GM12878 (cell line): ENCODE measurements at regions not wholly inside any gene's neighbourhood (a gene's known extent, or its start where the extent isn't known, plus 50 kb on each side); places are given as distances from the start of the nearest gene placed in this dataset.

Experiments
- ATAC-seq: fragments of 200-7000 bp; cut with Tn5 transposase; 3 replicates; pipeline ENCODE4 v1.9.1; 2020; ENCODE audit warnings: mild to moderate bottlenecking, moderate library complexity
- BruUV-seq: library from RNA; stranded (reverse); fragments of 400-500 nt; replicated peaks from 2 replicates; lab custom pipeline; 2021; lab: Mats Ljungman, UMichigan
- CTCF ChIA-PET: fragments of 300-600 bp; sonication (Branson Sonifier 250); formaldehyde crosslinking; extraction: SDS; loops from one replicate; lab custom pipeline; 2021; ENCODE audit warnings: inconsistent platforms; lab: Yijun Ruan, JAX
- POLR2A ChIA-PET: fragments of 350-600 bp; formaldehyde crosslinking; extraction: SDS; loops from one replicate; lab custom pipeline; 2021; ENCODE audit warnings: inconsistent platforms; lab: Charles Lee
- RAD21 ChIA-PET: fragments of 300-600 bp; sonication (Branson Sonifier 250); formaldehyde crosslinking; loops from one replicate; lab custom pipeline; 2023; ENCODE audit warnings: antibody characterized with exemption; ENCODE audit not compliant: unreplicated experiment; lab: Charles Lee
- SMC1A ChIA-PET: fragments of 300-600 bp; sonication (Branson Sonifier 250); formaldehyde crosslinking; loops from one replicate; lab custom pipeline; 2023; ENCODE audit not compliant: unreplicated experiment, uncharacterized antibody; lab: Charles Lee
- DNase-seq: peaks from one replicate; pipeline ENCODE4 v3.0.0-alpha.2; 2011; ENCODE audit warnings: low read depth, low spot score
- FAIRE-seq: peaks from 3 replicates; lab custom pipeline; 2011; peaks lifted over from hg19 to GRCh38; lab: Jason Lieb, UNC
- H2AFZ ChIP-seq: 2 replicates; pipeline ENCODE4 v1.6.0; 2011; ENCODE audit warnings: low read depth, low read length, control low read depth; ENCODE audit not compliant: control insufficient read depth
- H3K27ac ChIP-seq: 2 replicates; pipeline ENCODE4 v1.5.1; 2011; ENCODE audit warnings: control low read depth; ENCODE audit not compliant: control insufficient read depth, insufficient read depth
- H3K27me3 ChIP-seq, 2 experiments: replicated peaks in 1 of 2; 2 replicates each; pipeline versions ENCODE4 v1.6.0 to v1.6.1; 2011; ENCODE audit warnings: low read length in 1 of 2; ENCODE audit not compliant: control insufficient read depth in 2 of 2, insufficient read depth in 2 of 2
- H3K36me3 ChIP-seq, 2 experiments: 2 replicates each; pipeline ENCODE4 v1.5.1; 2011; ENCODE audit warnings: low read length in 1 of 2; ENCODE audit not compliant: control insufficient read depth in 2 of 2, insufficient read depth in 2 of 2
- H3K4me1 ChIP-seq: 2 replicates; pipeline ENCODE4 v1.6.1; 2011; ENCODE audit warnings: mild to moderate bottlenecking, low read length, moderate library complexity, mixed read lengths; ENCODE audit not compliant: control insufficient read depth, insufficient read depth
- H3K4me2 ChIP-seq: 2 replicates; pipeline ENCODE4 v1.6.0; 2011; ENCODE audit warnings: control low read depth; ENCODE audit not compliant: control insufficient read depth, insufficient read depth
- H3K4me3 ChIP-seq: fragments of 200-600 bp; sonication (generic); 2 replicates; pipeline ENCODE4 v1.5.1; 2016
- H3K79me2 ChIP-seq: 2 replicates; pipeline ENCODE4 v1.6.0; 2011; ENCODE audit warnings: low read length; ENCODE audit not compliant: control insufficient read depth, insufficient read depth
- H3K9ac ChIP-seq: 2 replicates; pipeline ENCODE4 v1.8.0; 2011; ENCODE audit warnings: low read length, control low read depth, mixed read lengths; ENCODE audit not compliant: control insufficient read depth, insufficient read depth
- H3K9me3 ChIP-seq: replicated peaks from 3 replicates; pipeline ENCODE4 v1.5.1; 2011; ENCODE audit warnings: mild to moderate bottlenecking, low read length; ENCODE audit not compliant: control insufficient read depth, insufficient read depth
- H4K20me1 ChIP-seq: 2 replicates; pipeline ENCODE4 v1.6.0; 2011; ENCODE audit not compliant: control insufficient read depth, insufficient read depth
- EED ChIP-seq: sonication (generic); IDR thresholded peaks from 2 replicates; pipeline ENCODE4 v1.6.1; 2016; ENCODE audit warnings: antibody characterized with exemption, low read depth
- ETV6 ChIP-seq, 2 experiments: fragments of 450-650 bp in 1 of 2; IDR thresholded peaks in 1 of 2; conservative IDR thresholded peaks in 1 of 2; 2 replicates each; pipeline ENCODE4 v1.6.1; 2014; ENCODE audit warnings: antibody characterized with exemption in 1 of 2, borderline replicate concordance in 1 of 2, low read depth in 1 of 2, mild to moderate bottlenecking in 1 of 2, moderate library complexity in 1 of 2
- RUNX3 ChIP-seq: IDR thresholded peaks from 2 replicates; pipeline ENCODE4 v1.6.1; 2012; ENCODE audit warnings: low read length, inconsistent platforms
- WGBS: methylation state at CpG from one replicate; pipeline ENCODE4 v1.1.6; 2016; ENCODE audit warnings: low lambda C conversion rate; ENCODE audit not compliant: insufficient replicate concordance, insufficient coverage; ENCODE audit errors: missing lambda C conversion rate; 5-methylcytosine and 5-hydroxymethylcytosine counted together
- in situ Hi-C: fragments of 300-500 bp; cut with MboI; formaldehyde crosslinking; loops from 9 replicates; pipeline ENCODE4 v1.14.3; 2018; ENCODE audit warnings: mixed read lengths
- intact Hi-C: fragments of 100-400 bp; cut with micrococcal nuclease; formaldehyde crosslinking; loops from one replicate; pipeline ENCODE4 v1.14.2; 2022; ENCODE audit not compliant: unreplicated experiment
- TF ChIP-seq, protein P1 (sequence below): fragments of 450-650 bp; IDR thresholded peaks from 2 replicates; pipeline ENCODE4 v1.6.1; 2017; ENCODE audit warnings: antibody characterized with exemption, mild to moderate bottlenecking, moderate library complexity
- TF ChIP-seq, protein P2 (sequence below): fragments of 450-650 bp; conservative IDR thresholded peaks from 2 replicates; pipeline ENCODE4 v1.6.1; 2017; ENCODE audit warnings: mild to moderate bottlenecking, moderate library complexity
- TF ChIP-seq, protein P3 (sequence below): fragments of 450-650 bp; IDR thresholded peaks from 2 replicates; pipeline ENCODE4 v1.6.1; 2016; ENCODE audit warnings: mild to moderate bottlenecking, moderate library complexity, borderline replicate concordance

DNA sequence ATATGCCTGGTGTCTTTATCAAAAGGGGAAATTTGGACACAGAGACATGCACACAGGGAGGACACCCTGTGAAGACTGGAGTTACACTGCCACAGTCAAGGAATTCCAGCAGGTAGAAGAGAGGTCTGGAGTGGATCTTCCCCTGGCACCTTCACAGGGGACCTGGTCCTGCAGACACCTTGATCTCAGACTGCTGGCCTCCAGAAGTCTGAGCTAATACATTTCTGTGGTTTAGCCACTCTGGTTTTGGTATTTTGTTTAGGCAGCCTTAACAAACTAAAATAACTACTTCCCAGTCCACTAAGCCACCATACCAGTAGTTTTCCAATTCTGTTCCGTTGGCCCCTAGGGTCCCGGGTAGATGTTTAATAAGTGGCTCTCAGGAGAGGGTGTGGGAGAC, 164.7 kb downstream of the SETD4 start:
- H3K27me3 ChIP-seq, result no peaks in the 10 kb centered on the region
- H3K9me3 ChIP-seq, result no peaks in the 10 kb centered on the region
- H3K27ac ChIP-seq, result no peak overlapping the region
- 6% methylated on average over 2 of the region's 2 CpGs for WGBS
- in situ Hi-C loops, result no loop called here
- no peak for FAIRE-seq
- peak; percentile 54 for ATAC-seq
- BruUV-seq, result no TSS peak
- peak; percentile 49 for TF ChIP-seq RUNX3
- TF ChIP-seq ETV6 (conservative IDR thresholded peaks at IDR 0.05 in 1 of 2, IDR thresholded peaks at IDR 0.05 in 1 of 2; ENCODE audit: borderline replicate concordance in 1 of 2, low read depth in 1 of 2), result no peak
- TF ChIP-seq, protein P1, sequence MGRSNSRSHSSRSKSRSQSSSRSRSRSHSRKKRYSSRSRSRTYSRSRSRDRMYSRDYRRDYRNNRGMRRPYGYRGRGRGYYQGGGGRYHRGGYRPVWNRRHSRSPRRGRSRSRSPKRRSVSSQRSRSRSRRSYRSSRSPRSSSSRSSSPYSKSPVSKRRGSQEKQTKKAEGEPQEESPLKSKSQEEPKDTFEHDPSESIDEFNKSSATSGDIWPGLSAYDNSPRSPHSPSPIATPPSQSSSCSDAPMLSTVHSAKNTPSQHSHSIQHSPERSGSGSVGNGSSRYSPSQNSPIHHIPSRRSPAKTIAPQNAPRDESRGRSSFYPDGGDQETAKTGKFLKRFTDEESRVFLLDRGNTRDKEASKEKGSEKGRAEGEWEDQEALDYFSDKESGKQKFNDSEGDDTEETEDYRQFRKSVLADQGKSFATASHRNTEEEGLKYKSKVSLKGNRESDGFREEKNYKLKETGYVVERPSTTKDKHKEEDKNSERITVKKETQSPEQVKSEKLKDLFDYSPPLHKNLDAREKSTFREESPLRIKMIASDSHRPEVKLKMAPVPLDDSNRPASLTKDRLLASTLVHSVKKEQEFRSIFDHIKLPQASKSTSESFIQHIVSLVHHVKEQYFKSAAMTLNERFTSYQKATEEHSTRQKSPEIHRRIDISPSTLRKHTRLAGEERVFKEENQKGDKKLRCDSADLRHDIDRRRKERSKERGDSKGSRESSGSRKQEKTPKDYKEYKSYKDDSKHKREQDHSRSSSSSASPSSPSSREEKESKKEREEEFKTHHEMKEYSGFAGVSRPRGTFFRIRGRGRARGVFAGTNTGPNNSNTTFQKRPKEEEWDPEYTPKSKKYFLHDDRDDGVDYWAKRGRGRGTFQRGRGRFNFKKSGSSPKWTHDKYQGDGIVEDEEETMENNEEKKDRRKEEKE, result no peak
- no peaks in the 10 kb centered on the region for H3K79me2 ChIP-seq
- POLR2A ChIA-PET, result no interaction called here
- RAD21 ChIA-PET, result no interaction called here
- peaks cover 7% of the 10 kb centered on the region; the same call in 1 of the 2 replicates for H3K4me1 ChIP-seq
- SMC1A ChIA-PET, result no interaction called here
- CTCF ChIA-PET, result interaction anchor here (1.1 kb wide), 1 partner anchor 132 kb away, joined by 3 read pairs; no protein-coding TSS in a partner anchor
- peak overlapping the region; percentile 45; the same call in 1 of the 2 replicates for H3K4me2 ChIP-seq
- no peak overlapping the region for H3K9ac ChIP-seq
- no peak for DNase-seq
- no peaks in the 10 kb centered on the region for H3K36me3 ChIP-seq
- no peaks in the 10 kb centered on the region for H4K20me1 ChIP-seq
- intact Hi-C loops, result no loop called here
- H3K4me3 ChIP-seq, result no peak overlapping the region
- H2AFZ ChIP-seq, result no peak overlapping the region

DNA sequence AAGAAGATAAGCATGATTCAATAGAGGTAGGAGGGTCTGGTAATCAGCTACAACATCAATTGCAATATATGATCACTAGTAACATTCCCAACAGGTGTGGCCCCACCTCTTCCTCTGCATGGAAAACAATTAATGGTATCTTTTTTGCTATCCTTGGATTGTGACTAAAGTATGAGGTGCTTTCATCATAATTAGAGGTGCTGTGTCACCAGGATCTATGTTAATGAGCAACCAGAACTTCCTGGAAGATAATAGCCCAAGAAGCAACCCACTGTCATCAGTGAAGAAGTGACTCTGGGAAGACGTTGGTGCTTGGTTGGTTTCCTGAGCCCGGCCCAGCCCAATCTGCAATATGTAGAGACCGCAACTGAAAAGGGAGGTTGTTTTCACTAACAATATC, 167.2 kb downstream of the SETD4 start:
- RAD21 ChIA-PET, result no interaction called here
- Histone ChIP-seq H3K9me3 (no peaks in the 10 kb centered on the region), H3K4me2 (no peak overlapping the region), H3K27ac (no peak overlapping the region), H3K79me2 (no peaks in the 10 kb centered on the region), H3K9ac (no peak overlapping the region), H3K4me1 (peaks cover 7% of the 10 kb centered on the region; the same call in 1 of the 2 replicates), H4K20me1 (no peaks in the 10 kb centered on the region), H3K36me3 (no peaks in the 10 kb centered on the region), H3K4me3 (no peak overlapping the region), H2AFZ (no peak overlapping the region), H3K27me3 (no peaks in the 10 kb centered on the region)
- SMC1A ChIA-PET, result interaction anchor here (0.8 kb wide), 2 partner anchors 11 to 221 kb away, joined by 3 read pairs; no protein-coding TSS in a partner anchor
- CTCF ChIA-PET, result interaction anchor here (1.4 kb wide), 1 partner anchor 53 kb away, joined by 3 read pairs; no protein-coding TSS in a partner anchor
- TF ChIP-seq, protein P2, sequence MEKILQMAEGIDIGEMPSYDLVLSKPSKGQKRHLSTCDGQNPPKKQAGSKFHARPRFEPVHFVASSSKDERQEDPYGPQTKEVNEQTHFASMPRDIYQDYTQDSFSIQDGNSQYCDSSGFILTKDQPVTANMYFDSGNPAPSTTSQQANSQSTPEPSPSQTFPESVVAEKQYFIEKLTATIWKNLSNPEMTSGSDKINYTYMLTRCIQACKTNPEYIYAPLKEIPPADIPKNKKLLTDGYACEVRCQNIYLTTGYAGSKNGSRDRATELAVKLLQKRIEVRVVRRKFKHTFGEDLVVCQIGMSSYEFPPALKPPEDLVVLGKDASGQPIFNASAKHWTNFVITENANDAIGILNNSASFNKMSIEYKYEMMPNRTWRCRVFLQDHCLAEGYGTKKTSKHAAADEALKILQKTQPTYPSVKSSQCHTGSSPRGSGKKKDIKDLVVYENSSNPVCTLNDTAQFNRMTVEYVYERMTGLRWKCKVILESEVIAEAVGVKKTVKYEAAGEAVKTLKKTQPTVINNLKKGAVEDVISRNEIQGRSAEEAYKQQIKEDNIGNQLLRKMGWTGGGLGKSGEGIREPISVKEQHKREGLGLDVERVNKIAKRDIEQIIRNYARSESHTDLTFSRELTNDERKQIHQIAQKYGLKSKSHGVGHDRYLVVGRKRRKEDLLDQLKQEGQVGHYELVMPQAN, result no peak
- TF ChIP-seq EED, result no peak
- TF ChIP-seq, protein P3, sequence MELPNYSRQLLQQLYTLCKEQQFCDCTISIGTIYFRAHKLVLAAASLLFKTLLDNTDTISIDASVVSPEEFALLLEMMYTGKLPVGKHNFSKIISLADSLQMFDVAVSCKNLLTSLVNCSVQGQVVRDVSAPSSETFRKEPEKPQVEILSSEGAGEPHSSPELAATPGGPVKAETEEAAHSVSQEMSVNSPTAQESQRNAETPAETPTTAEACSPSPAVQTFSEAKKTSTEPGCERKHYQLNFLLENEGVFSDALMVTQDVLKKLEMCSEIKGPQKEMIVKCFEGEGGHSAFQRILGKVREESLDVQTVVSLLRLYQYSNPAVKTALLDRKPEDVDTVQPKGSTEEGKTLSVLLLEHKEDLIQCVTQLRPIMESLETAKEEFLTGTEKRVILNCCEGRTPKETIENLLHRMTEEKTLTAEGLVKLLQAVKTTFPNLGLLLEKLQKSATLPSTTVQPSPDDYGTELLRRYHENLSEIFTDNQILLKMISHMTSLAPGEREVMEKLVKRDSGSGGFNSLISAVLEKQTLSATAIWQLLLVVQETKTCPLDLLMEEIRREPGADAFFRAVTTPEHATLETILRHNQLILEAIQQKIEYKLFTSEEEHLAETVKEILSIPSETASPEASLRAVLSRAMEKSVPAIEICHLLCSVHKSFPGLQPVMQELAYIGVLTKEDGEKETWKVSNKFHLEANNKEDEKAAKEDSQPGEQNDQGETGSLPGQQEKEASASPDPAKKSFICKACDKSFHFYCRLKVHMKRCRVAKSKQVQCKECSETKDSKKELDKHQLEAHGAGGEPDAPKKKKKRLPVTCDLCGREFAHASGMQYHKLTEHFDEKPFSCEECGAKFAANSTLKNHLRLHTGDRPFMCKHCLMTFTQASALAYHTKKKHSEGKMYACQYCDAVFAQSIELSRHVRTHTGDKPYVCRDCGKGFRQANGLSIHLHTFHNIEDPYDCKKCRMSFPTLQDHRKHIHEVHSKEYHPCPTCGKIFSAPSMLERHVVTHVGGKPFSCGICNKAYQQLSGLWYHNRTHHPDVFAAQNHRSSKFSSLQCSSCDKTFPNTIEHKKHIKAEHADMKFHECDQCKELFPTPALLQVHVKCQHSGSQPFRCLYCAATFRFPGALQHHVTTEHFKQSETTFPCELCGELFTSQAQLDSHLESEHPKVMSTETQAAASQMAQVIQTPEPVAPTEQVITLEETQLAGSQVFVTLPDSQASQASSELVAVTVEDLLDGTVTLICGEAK, result no peak
- FAIRE-seq (no peak), ATAC-seq (no peak), DNase-seq (no peak)
- no TSS peak for BruUV-seq
- intact Hi-C loops, result no loop called here
- POLR2A ChIA-PET, result no interaction called here
- in situ Hi-C loops, result no loop called here
- WGBS, result 56% methylated on average over 3 of the region's 3 CpGs
